H1 (cell line): ENCODE measurements at regions not wholly inside any gene's neighbourhood (a gene's known extent, or its start where the extent isn't known, plus 50 kb on each side); places are given as distances from the start of the nearest gene placed in this dataset.

Source experiments
- CTCF ChIA-PET: fragments of 300-600 bp; sonication (Branson Sonifier 250); formaldehyde crosslinking; loops from one replicate; lab custom pipeline; 2021; ENCODE audit not compliant: partially characterized antibody; lab: Charles Lee
- POLR2A ChIA-PET: fragments of 300-600 bp; sonication (Branson Sonifier 250); formaldehyde crosslinking; loops from one replicate; lab custom pipeline; 2021; ENCODE audit warnings: inconsistent platforms; ENCODE audit not compliant: partially characterized antibody; lab: Charles Lee
- DNase-seq, 2 experiments: peaks; one replicate each; pipeline versions ENCODE4 v3.0.0 to v3.0.0-alpha.2; 2010 to 2022; ENCODE audit warnings: low spot score in 2 of 2, low read depth in 1 of 2, mixed read lengths in 1 of 2
- FAIRE-seq: peaks from 2 replicates; lab custom pipeline; 2011; peaks lifted over from hg19 to GRCh38; lab: Jason Lieb, UNC
- H2AFZ ChIP-seq: 2 replicates; pipeline ENCODE4 v1.8.1; 2012; ENCODE audit warnings: low read length, inconsistent platforms
- H2AK5ac ChIP-seq: 2 replicates; pipeline ENCODE4 v1.6.1; 2013; ENCODE audit warnings: low read depth, low read length
- H2BK120ac ChIP-seq: replicated peaks from 2 replicates; pipeline ENCODE3; 2013; ENCODE audit warnings: low read depth, low read length, inconsistent platforms
- H2BK12ac ChIP-seq: 2 replicates; pipeline ENCODE4 v1.6.1; 2013; ENCODE audit warnings: low read depth, low read length
- H2BK15ac ChIP-seq: 2 replicates; pipeline ENCODE4 v1.6.1; 2013; ENCODE audit warnings: low read length
- H2BK20ac ChIP-seq: 2 replicates; pipeline ENCODE4 v1.6.1; 2013; ENCODE audit warnings: low read length
- H2BK5ac ChIP-seq: 2 replicates; pipeline ENCODE4 v1.6.1; 2013; ENCODE audit warnings: low read depth, low read length
- H3K14ac ChIP-seq: 2 replicates; pipeline ENCODE4 v1.6.1; 2013; ENCODE audit warnings: inconsistent platforms; ENCODE audit not compliant: insufficient read length
- H3K18ac ChIP-seq: 2 replicates; pipeline ENCODE4 v1.6.1; 2013; ENCODE audit warnings: low read length; ENCODE audit errors: extremely low read depth
- H3K23ac ChIP-seq: 2 replicates; pipeline ENCODE4 v1.6.1; 2013; ENCODE audit warnings: inconsistent platforms; ENCODE audit not compliant: insufficient read length
- H3K23me2 ChIP-seq: 2 replicates; pipeline ENCODE4 v1.6.1; 2013; ENCODE audit warnings: low read depth, low read length
- H3K27ac ChIP-seq: 2 replicates; pipeline ENCODE4 v1.6.1; 2011; ENCODE audit warnings: low read depth, low read length, inconsistent platforms
- H3K27me3 ChIP-seq, 4 experiments: replicated peaks in 1 of 4; 1 replicate in 1 of 4; 2 replicates in 3 of 4; pipeline versions ENCODE4 v1.6.1 to v1.8.1; 2011 to 2013; ENCODE audit warnings: low read length in 3 of 4, mild to moderate bottlenecking in 3 of 4, inconsistent platforms in 2 of 4, mixed read lengths in 2 of 4, moderate library complexity in 1 of 4; ENCODE audit not compliant: control insufficient read depth in 3 of 4, insufficient read depth in 3 of 4; ENCODE audit errors: extremely low read depth in 1 of 4
- H3K36me3 ChIP-seq, 4 experiments: 2 replicates each; pipeline versions ENCODE4 v1.6.1 to v1.8.1; 2011 to 2013; ENCODE audit warnings: mild to moderate bottlenecking in 4 of 4, low read length in 3 of 4, moderate library complexity in 2 of 4, control low read depth in 1 of 4, inconsistent platforms in 1 of 4; ENCODE audit not compliant: insufficient read depth in 4 of 4, control insufficient read depth in 2 of 4
- H3K4ac ChIP-seq: replicated peaks from 2 replicates; pipeline ENCODE3; 2013; ENCODE audit warnings: low read length, low read depth, mixed read lengths, inconsistent platforms; ENCODE audit not compliant: insufficient read length
- H3K4me1 ChIP-seq, 4 experiments: replicated peaks in 1 of 4; 1 replicate in 1 of 4; 2 replicates in 3 of 4; pipeline versions ENCODE4 v1.6.1 to v1.8.1; 2011 to 2013; ENCODE audit warnings: low read length in 3 of 4, inconsistent platforms in 2 of 4, mixed read lengths in 1 of 4; ENCODE audit not compliant: insufficient read depth in 4 of 4, control insufficient read depth in 3 of 4
- H3K4me2 ChIP-seq, 2 experiments: 2 replicates each; pipeline versions ENCODE4 v1.6.1 to v1.8.1; 2011 to 2013; ENCODE audit warnings: low read depth in 2 of 2, low read length in 2 of 2, control low read depth in 1 of 2, inconsistent platforms in 1 of 2, mild to moderate bottlenecking in 1 of 2; ENCODE audit not compliant: insufficient read depth in 1 of 2
- H3K4me3 ChIP-seq, 4 experiments: fragments of 200-600, 300-600 bp in 1 of 4; sonication (generic), shearing (Covaris generic), sonication (Bioruptor Twin) in 1 of 4; 2 replicates each; pipeline versions ENCODE4 v1.5.1 to v1.8.1; 2011 to 2016; ENCODE audit warnings: low read length in 4 of 4, low read depth in 3 of 4, control low read depth in 2 of 4, inconsistent platforms in 2 of 4, mild to moderate bottlenecking in 2 of 4, mixed read lengths in 1 of 4, moderate library complexity in 1 of 4; ENCODE audit not compliant: insufficient read depth in 2 of 4; ENCODE audit errors: extremely low read depth in 1 of 4
- H3K56ac ChIP-seq: replicated peaks from 2 replicates; pipeline ENCODE3; 2013; ENCODE audit warnings: low read depth, mild to moderate bottlenecking, mixed read lengths, low read length, inconsistent platforms; ENCODE audit not compliant: insufficient read length
- H3K79me1 ChIP-seq: 2 replicates; pipeline ENCODE4 v1.6.1; 2013; ENCODE audit warnings: low read depth, low read length, control low read depth
- H3K79me2 ChIP-seq, 2 experiments: 2 replicates each; pipeline versions ENCODE4 v1.6.1 to v1.8.1; 2012 to 2013; ENCODE audit warnings: low read length in 2 of 2, mild to moderate bottlenecking in 2 of 2, inconsistent platforms in 1 of 2; ENCODE audit not compliant: insufficient read depth in 2 of 2, control insufficient read depth in 1 of 2
- H3K9ac ChIP-seq, 4 experiments: replicated peaks in 1 of 4; 1 replicate in 1 of 4; 2 replicates in 3 of 4; pipeline versions ENCODE4 v1.6.1 to v1.8.1; 2011 to 2013; ENCODE audit warnings: low read depth in 3 of 4, low read length in 3 of 4, control low read depth in 2 of 4, mild to moderate bottlenecking in 2 of 4, moderate library complexity in 2 of 4, inconsistent platforms in 1 of 4; ENCODE audit errors: extremely low read depth in 1 of 4
- H3K9me3 ChIP-seq, 2 experiments: 2 replicates each; pipeline versions ENCODE4 v1.6.1 to v1.8.1; 2012 to 2013; ENCODE audit warnings: mild to moderate bottlenecking in 2 of 2, moderate library complexity in 2 of 2, control low read depth in 1 of 2, inconsistent platforms in 1 of 2, low read depth in 1 of 2, low read length in 1 of 2, mixed read lengths in 1 of 2; ENCODE audit not compliant: insufficient read depth in 2 of 2
- H4K20me1 ChIP-seq, 2 experiments: replicated peaks in 1 of 2; 2 replicates each; pipeline versions ENCODE3 to v1.8.1; 2011 to 2013; ENCODE audit warnings: inconsistent platforms in 2 of 2, low read length in 2 of 2, mild to moderate bottlenecking in 1 of 2; ENCODE audit not compliant: insufficient read depth in 2 of 2, control insufficient read depth in 1 of 2
- H4K5ac ChIP-seq: 2 replicates; pipeline ENCODE4 v1.6.1; 2013; ENCODE audit warnings: low read length, low read depth, mixed read lengths, inconsistent platforms; ENCODE audit not compliant: insufficient read length
- H4K8ac ChIP-seq: 2 replicates; pipeline ENCODE4 v1.8.0; 2013; ENCODE audit warnings: mild to moderate bottlenecking, moderate library complexity, low read length, inconsistent platforms; ENCODE audit not compliant: insufficient read depth; ENCODE audit errors: extremely low read depth
- H4K91ac ChIP-seq: replicated peaks from 2 replicates; pipeline ENCODE3; 2013; ENCODE audit warnings: low read length, mixed read lengths, inconsistent platforms; ENCODE audit not compliant: insufficient read length
- BRCA1 ChIP-seq: IDR thresholded peaks from 2 replicates; pipeline ENCODE4 v1.6.1; 2012; ENCODE audit warnings: low read depth, low read length, improper control_type of control experiment
- CHD1 ChIP-seq: IDR thresholded peaks from 2 replicates; pipeline ENCODE4 v1.6.1; 2012; ENCODE audit warnings: low read depth, low read length, improper control_type of control experiment
- EGR1 ChIP-seq: IDR thresholded peaks from 2 replicates; pipeline ENCODE4 v1.6.1; 2011; ENCODE audit warnings: low read depth, low read length, borderline replicate concordance
- HDAC6 ChIP-seq: IDR thresholded peaks from one replicate; pipeline ENCODE4 v1.7.1; 2012; ENCODE audit warnings: low read depth, mild to moderate bottlenecking, inconsistent platforms, low read length, moderate library complexity
- PHF8 ChIP-seq: fragments of 200-600 bp; sonication (generic); conservative IDR thresholded peaks from 2 replicates; pipeline ENCODE4 v1.7.1; 2012; ENCODE audit warnings: low read depth, mild to moderate bottlenecking, inconsistent platforms, low read length, moderate library complexity
- SIX5 ChIP-seq: IDR thresholded peaks from 2 replicates; pipeline ENCODE4 v1.6.1; 2011; ENCODE audit warnings: mild to moderate bottlenecking, low read depth, low read length
- ZNF274 ChIP-seq: IDR thresholded peaks from 2 replicates; pipeline ENCODE4 v1.7.0; 2012; ENCODE audit warnings: low read length, borderline replicate concordance; ENCODE audit errors: extremely low read depth
- WGBS, 2 experiments: shearing (Covaris generic) in 1 of 2; methylation state at CpG; one replicate each; pipeline versions ENCODE4 v1.1.6 to v1.1.7; 2013 to 2015; ENCODE audit warnings: low lambda C conversion rate in 2 of 2, mixed read lengths in 2 of 2, inconsistent platforms in 1 of 2, low coverage in 1 of 2, missing lambda C conversion rate in 1 of 2; ENCODE audit not compliant: insufficient replicate concordance in 2 of 2, insufficient coverage in 1 of 2, insufficient read length in 1 of 2; ENCODE audit errors: extremely low coverage in 1 of 2, missing lambda C conversion rate in 1 of 2; 5-methylcytosine and 5-hydroxymethylcytosine counted together
- TF ChIP-seq, protein P1 (sequence below): IDR thresholded peaks from 2 replicates; pipeline ENCODE4 v1.6.1; 2012; ENCODE audit warnings: low read length, inconsistent platforms
- TF ChIP-seq, protein P2 (sequence below), 3 experiments: IDR thresholded peaks; 1 replicate in 2 of 3; 2 replicates in 1 of 3; pipeline versions ENCODE4 v1.5.1 to v1.6.1; 2011; ENCODE audit warnings: low read length in 3 of 3, mild to moderate bottlenecking in 3 of 3, inconsistent platforms in 2 of 3, low read depth in 1 of 3, moderate library complexity in 1 of 3; ENCODE audit not compliant: insufficient read depth in 1 of 3; ENCODE audit errors: control extremely low read depth in 1 of 3

DNA sequence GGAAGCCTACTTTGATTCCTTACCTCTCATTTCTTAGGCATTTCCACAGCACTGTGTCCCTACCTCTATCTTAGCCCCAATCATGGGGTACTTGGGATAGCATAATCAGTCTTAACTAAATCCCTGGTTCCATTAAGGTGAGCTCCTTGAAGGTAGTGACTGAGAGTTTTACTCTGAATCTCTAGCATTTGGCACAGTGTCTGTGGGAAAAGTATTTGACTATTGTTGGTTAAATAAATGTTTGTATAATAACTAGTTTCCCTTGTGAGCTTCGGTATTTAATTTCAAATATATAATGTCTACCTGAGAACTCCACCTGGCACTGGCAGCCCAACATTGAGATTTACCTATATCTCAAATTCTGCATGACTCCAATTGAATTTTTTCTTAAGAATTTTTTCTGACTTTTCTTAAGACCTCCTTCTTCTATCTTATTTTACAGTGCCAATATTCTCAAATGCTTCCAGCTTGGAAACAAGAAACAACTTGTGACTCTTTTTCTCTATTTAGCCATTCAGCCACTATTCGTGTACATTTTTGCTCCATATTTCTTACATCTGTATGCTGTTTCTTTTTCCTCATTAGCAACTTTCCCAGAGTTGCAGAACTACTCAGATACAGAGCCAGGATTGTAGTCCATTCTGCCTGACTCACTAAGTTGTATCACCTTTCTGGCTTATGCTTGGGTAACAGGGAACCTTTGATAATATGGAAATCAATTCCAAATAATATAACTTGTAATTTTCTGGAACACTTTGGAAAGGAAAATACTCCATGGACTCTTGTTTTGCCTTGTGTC, 214.0 kb upstream of the NT5C1B start:
- Histone ChIP-seq H3K27ac (no peak overlapping the region), H3K79me2 (no peaks in the 10 kb centered on the region), H4K8ac (no peak overlapping the region), H3K4me2 (no peak overlapping the region), H3K56ac (no peak overlapping the region), H4K20me1 (no peaks in the 10 kb centered on the region), H3K4me1 (no peaks in the 10 kb centered on the region), H2BK12ac (no peak overlapping the region), H3K23me2 (no peaks in the 10 kb centered on the region), H3K9ac (no peak overlapping the region), H4K5ac (no peak overlapping the region), H3K4ac (no peak overlapping the region), H2BK5ac (no peak overlapping the region), H3K9me3 (no peaks in the 10 kb centered on the region), H3K79me1 (no peaks in the 10 kb centered on the region), H2BK20ac (no peak overlapping the region), H3K23ac (no peak overlapping the region), H3K36me3 (no peaks in the 10 kb centered on the region), H2BK120ac (no peak overlapping the region), H3K4me3 (no peak overlapping the region), H2AK5ac (no peak overlapping the region), H3K14ac (no peak overlapping the region), H2BK15ac (no peak overlapping the region), H3K27me3 (no peaks in the 10 kb centered on the region), H4K91ac (no peak overlapping the region), H2AFZ (no peak overlapping the region), H3K18ac (no peak overlapping the region)
- POLR2A ChIA-PET: no interaction called here
- WGBS, 2 experiments: 90% methylated on average over 2 of the region's 2 CpGs; no CpG with 5 or more reads in 1 of the 2 experiments
- no peak for DNase-seq
- FAIRE-seq: no peak
- CTCF ChIA-PET: interaction anchor here (1.1 kb wide), 1 partner anchor 21 kb away, joined by 3 read pairs; no protein-coding TSS in a partner anchor
- TF ChIP-seq, protein P1, sequence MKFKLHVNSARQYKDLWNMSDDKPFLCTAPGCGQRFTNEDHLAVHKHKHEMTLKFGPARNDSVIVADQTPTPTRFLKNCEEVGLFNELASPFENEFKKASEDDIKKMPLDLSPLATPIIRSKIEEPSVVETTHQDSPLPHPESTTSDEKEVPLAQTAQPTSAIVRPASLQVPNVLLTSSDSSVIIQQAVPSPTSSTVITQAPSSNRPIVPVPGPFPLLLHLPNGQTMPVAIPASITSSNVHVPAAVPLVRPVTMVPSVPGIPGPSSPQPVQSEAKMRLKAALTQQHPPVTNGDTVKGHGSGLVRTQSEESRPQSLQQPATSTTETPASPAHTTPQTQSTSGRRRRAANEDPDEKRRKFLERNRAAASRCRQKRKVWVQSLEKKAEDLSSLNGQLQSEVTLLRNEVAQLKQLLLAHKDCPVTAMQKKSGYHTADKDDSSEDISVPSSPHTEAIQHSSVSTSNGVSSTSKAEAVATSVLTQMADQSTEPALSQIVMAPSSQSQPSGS: no peak
- TF ChIP-seq SIX5 (no peak), CHD1 (no peak), HDAC6 (no peak), BRCA1 (no peak), PHF8 (no peak), EGR1 (no peak), ZNF274 (no peak)
- TF ChIP-seq, protein P2, sequence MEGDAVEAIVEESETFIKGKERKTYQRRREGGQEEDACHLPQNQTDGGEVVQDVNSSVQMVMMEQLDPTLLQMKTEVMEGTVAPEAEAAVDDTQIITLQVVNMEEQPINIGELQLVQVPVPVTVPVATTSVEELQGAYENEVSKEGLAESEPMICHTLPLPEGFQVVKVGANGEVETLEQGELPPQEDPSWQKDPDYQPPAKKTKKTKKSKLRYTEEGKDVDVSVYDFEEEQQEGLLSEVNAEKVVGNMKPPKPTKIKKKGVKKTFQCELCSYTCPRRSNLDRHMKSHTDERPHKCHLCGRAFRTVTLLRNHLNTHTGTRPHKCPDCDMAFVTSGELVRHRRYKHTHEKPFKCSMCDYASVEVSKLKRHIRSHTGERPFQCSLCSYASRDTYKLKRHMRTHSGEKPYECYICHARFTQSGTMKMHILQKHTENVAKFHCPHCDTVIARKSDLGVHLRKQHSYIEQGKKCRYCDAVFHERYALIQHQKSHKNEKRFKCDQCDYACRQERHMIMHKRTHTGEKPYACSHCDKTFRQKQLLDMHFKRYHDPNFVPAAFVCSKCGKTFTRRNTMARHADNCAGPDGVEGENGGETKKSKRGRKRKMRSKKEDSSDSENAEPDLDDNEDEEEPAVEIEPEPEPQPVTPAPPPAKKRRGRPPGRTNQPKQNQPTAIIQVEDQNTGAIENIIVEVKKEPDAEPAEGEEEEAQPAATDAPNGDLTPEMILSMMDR (IDR thresholded peaks at IDR 0.05; ENCODE audit: control extremely low read depth in 1 of 3, insufficient read depth in 1 of 3, low read depth in 1 of 3, low read length in 3 of 3): no peak
